Mesenchymal stem cell (in vitro differentiated cells and primary cell): ENCODE measurements at regions not wholly inside any gene's neighbourhood (a gene's known extent, or its start where the extent isn't known, plus 50 kb on each side); places are given as distances from the start of the nearest gene placed in this dataset.
A peak's percentile ranks its signal among the peaks of the same experiment; 100 is the strongest.

ENCODE experiments used
- DNase-seq: peaks from one replicate; pipeline ENCODE4 v3.0.0-alpha.2; 2013
- H2AFZ ChIP-seq: one replicate; pipeline ENCODE4 v1.6.1; 2013; ENCODE audit warnings: low read depth, mild to moderate bottlenecking, control low read depth, inconsistent platforms, low read length, moderate library complexity
- H2AK5ac ChIP-seq: 2 replicates; pipeline ENCODE4 v1.6.1; 2013; ENCODE audit warnings: low read length, moderate library complexity, mild to moderate bottlenecking, inconsistent platforms; ENCODE audit not compliant: severe bottlenecking
- H2BK120ac ChIP-seq: one replicate; pipeline ENCODE4 v1.6.1; 2013; ENCODE audit warnings: low read depth, mild to moderate bottlenecking, inconsistent platforms, low read length, moderate library complexity
- H2BK12ac ChIP-seq, 2 experiments: one replicate each; pipeline ENCODE4 v1.6.1; 2013; ENCODE audit warnings: inconsistent platforms in 2 of 2, low read length in 2 of 2, mild to moderate bottlenecking in 2 of 2, moderate library complexity in 2 of 2, control low read depth in 1 of 2
- H2BK15ac ChIP-seq: one replicate; pipeline ENCODE4 v1.6.1; 2013; ENCODE audit warnings: mild to moderate bottlenecking, low read depth, inconsistent platforms; ENCODE audit not compliant: poor library complexity, severe bottlenecking
- H2BK5ac ChIP-seq: 2 replicates; pipeline ENCODE4 v1.6.1; 2013; ENCODE audit warnings: low read depth, mild to moderate bottlenecking, low read length, control low read depth, inconsistent platforms; ENCODE audit not compliant: poor library complexity, severe bottlenecking
- H3K14ac ChIP-seq, 2 experiments: one replicate each; pipeline ENCODE4 v1.6.1; 2013; ENCODE audit warnings: inconsistent platforms in 2 of 2, low read length in 2 of 2, control low read depth in 1 of 2, mild to moderate bottlenecking in 1 of 2, moderate library complexity in 1 of 2
- H3K18ac ChIP-seq, 2 experiments: one replicate each; pipeline ENCODE4 v1.6.1; 2013; ENCODE audit warnings: inconsistent platforms in 2 of 2, low read length in 2 of 2, control low read depth in 1 of 2, low read depth in 1 of 2, mild to moderate bottlenecking in 1 of 2
- H3K23ac ChIP-seq, 2 experiments: one replicate each; pipeline ENCODE4 v1.6.1; 2013; ENCODE audit warnings: inconsistent platforms in 2 of 2, low read length in 2 of 2, mild to moderate bottlenecking in 2 of 2, moderate library complexity in 2 of 2, control low read depth in 1 of 2
- H3K27ac ChIP-seq: 2 replicates; pipeline ENCODE4 v1.5.1; 2013; ENCODE audit warnings: mild to moderate bottlenecking, moderate library complexity, low read length, control low read depth, inconsistent platforms; ENCODE audit not compliant: poor library complexity, severe bottlenecking
- H3K27me3 ChIP-seq, 2 experiments: 2 replicates each; pipeline versions ENCODE4 v1.6.1 to v1.7.0; 2013; ENCODE audit warnings: low read length in 2 of 2, mild to moderate bottlenecking in 2 of 2, moderate library complexity in 2 of 2, control low read depth in 1 of 2, inconsistent platforms in 1 of 2; ENCODE audit not compliant: control insufficient read depth in 1 of 2, insufficient read depth in 1 of 2
- H3K36me3 ChIP-seq, 2 experiments: 2 replicates each; pipeline versions ENCODE4 v1.6.1 to v1.7.0; 2013; ENCODE audit warnings: low read length in 2 of 2, control low read depth in 1 of 2, inconsistent platforms in 1 of 2, low read depth in 1 of 2, mild to moderate bottlenecking in 1 of 2; ENCODE audit not compliant: insufficient read depth in 2 of 2, control insufficient read depth in 1 of 2
- H3K4ac ChIP-seq, 2 experiments: one replicate each; pipeline ENCODE4 v1.6.1; 2013; ENCODE audit warnings: inconsistent platforms in 2 of 2, low read length in 2 of 2, mild to moderate bottlenecking in 2 of 2, moderate library complexity in 2 of 2, control low read depth in 1 of 2, low read depth in 1 of 2
- H3K4me1 ChIP-seq: 2 replicates; pipeline ENCODE4 v1.6.1; 2013; ENCODE audit warnings: low read depth, low read length, control low read depth; ENCODE audit not compliant: control insufficient read depth, insufficient read depth
- H3K4me2 ChIP-seq: 2 replicates; pipeline ENCODE4 v1.6.1; 2013; ENCODE audit warnings: low read length, mild to moderate bottlenecking, inconsistent platforms; ENCODE audit not compliant: poor library complexity, severe bottlenecking
- H3K4me3 ChIP-seq, 2 experiments: 2 replicates each; pipeline versions ENCODE4 v1.5.1 to v1.7.0; 2013; ENCODE audit warnings: low read length in 2 of 2, mild to moderate bottlenecking in 2 of 2, control low read depth in 1 of 2, low read depth in 1 of 2; ENCODE audit not compliant: insufficient read depth in 1 of 2
- H3K79me1 ChIP-seq: replicated peaks from 2 replicates; pipeline ENCODE4 v1.6.1; 2013; ENCODE audit warnings: mild to moderate bottlenecking, control low read depth, low read length, inconsistent platforms; ENCODE audit not compliant: poor library complexity, severe bottlenecking
- H3K9ac ChIP-seq: 2 replicates; pipeline ENCODE4 v1.7.0; 2013; ENCODE audit warnings: mild to moderate bottlenecking, low read length, moderate library complexity
- H3K9me3 ChIP-seq: 2 replicates; pipeline ENCODE4 v1.7.0; 2013; ENCODE audit warnings: mild to moderate bottlenecking, low read length; ENCODE audit not compliant: control insufficient read depth
- H4K8ac ChIP-seq: one replicate; pipeline ENCODE4 v1.6.1; 2013; ENCODE audit warnings: inconsistent platforms, mild to moderate bottlenecking, low read length, moderate library complexity
- H4K91ac ChIP-seq: one replicate; pipeline ENCODE4 v1.6.1; 2013; ENCODE audit warnings: mild to moderate bottlenecking, low read length, inconsistent platforms
- WGBS: methylation state at CpG from one replicate; pipeline ENCODE4 v1.1.7; 2013; ENCODE audit warnings: mixed read lengths; 5-methylcytosine and 5-hydroxymethylcytosine counted together

DNA sequence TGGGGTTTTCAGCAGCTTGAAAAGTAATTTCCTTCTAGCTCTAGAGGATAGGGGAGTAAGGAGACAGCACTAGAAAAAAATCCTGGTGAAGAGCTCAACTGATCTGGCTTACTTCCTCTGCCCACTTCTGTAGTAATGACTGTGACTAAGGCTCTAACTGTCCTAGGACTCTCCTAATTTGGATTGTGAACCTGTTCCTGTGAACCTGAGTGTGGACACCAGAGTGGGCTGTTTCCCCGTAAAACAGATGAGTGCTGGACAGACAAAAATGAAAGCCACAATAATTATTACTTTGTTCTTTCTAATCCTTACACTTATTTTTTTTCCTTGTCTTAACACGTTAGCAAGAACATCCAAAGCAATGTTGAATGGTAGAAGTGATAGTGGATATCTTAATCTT, 154.1 kb downstream of the AASDHPPT start:
- H3K79me1 ChIP-seq, result no peaks in the 10 kb centered on the region
- DNase-seq, result peak; percentile 21
- H2BK120ac ChIP-seq, result no peak overlapping the region
- no peak overlapping the region for H2BK12ac ChIP-seq
- no peak overlapping the region for H2AFZ ChIP-seq
- WGBS, result 65% methylated on average over 2 of the region's 2 CpGs
- H3K4me2 ChIP-seq, result no peak overlapping the region
- no peaks in the 10 kb centered on the region for H3K4me1 ChIP-seq
- no peak overlapping the region for H3K27ac ChIP-seq
- H3K4ac ChIP-seq, result no peak overlapping the region
- no peak overlapping the region for H3K18ac ChIP-seq
- no peak overlapping the region for H3K9ac ChIP-seq
- H3K36me3 ChIP-seq, result no peaks in the 10 kb centered on the region
- no peak overlapping the region for H3K14ac ChIP-seq
- no peak overlapping the region for H2BK5ac ChIP-seq
- H4K91ac ChIP-seq, result no peak overlapping the region
- H3K4me3 ChIP-seq, result no peak overlapping the region
- H2AK5ac ChIP-seq, result no peak overlapping the region
- no peak overlapping the region for H3K23ac ChIP-seq
- H3K27me3 ChIP-seq, result no peaks in the 10 kb centered on the region
- no peak overlapping the region for H4K8ac ChIP-seq
- H3K9me3 ChIP-seq, result peaks cover 11% of the 10 kb centered on the region
- no peak overlapping the region for H2BK15ac ChIP-seq

DNA sequence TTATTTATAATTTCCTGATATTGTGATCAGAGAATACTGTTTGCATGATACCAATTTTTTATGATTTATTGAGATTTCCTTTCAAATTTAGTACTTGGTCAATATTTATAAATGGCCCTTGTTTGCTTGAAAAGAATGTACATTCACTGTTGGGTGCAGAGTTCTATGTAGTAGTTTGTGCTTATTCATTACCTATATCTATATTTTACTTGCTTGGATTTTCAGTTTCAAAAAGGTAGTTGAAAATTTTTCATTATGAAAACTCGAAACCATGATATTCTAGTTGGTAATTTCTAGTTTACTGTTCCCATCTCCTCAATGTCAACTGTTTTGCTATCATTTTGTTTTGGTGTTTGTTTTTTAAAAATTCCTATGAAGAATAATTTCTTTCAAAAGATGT, 155.7 kb downstream of the AASDHPPT start:
- no peak overlapping the region for H2BK5ac ChIP-seq
- H4K8ac ChIP-seq, result no peak overlapping the region
- H3K36me3 ChIP-seq, result no peaks in the 10 kb centered on the region
- H3K27me3 ChIP-seq, result no peaks in the 10 kb centered on the region
- no peak overlapping the region for H2BK120ac ChIP-seq
- no peak overlapping the region for H3K23ac ChIP-seq
- H2AK5ac ChIP-seq, result no peak overlapping the region
- H3K18ac ChIP-seq, result no peak overlapping the region
- H3K4me3 ChIP-seq, result no peak overlapping the region
- H3K9ac ChIP-seq, result no peak overlapping the region
- no peak overlapping the region for H4K91ac ChIP-seq
- no peak overlapping the region for H2AFZ ChIP-seq
- no peak for DNase-seq
- no peak overlapping the region for H2BK12ac ChIP-seq
- H2BK15ac ChIP-seq, result no peak overlapping the region
- no peak overlapping the region for H3K14ac ChIP-seq
- H3K9me3 ChIP-seq, result peaks cover 11% of the 10 kb centered on the region
- no peak overlapping the region for H3K4ac ChIP-seq
- no peaks in the 10 kb centered on the region for H3K4me1 ChIP-seq
- no peak overlapping the region for H3K27ac ChIP-seq
- no CpG with 5 or more reads among the region's 1 CpG for WGBS
- no peak overlapping the region for H3K4me2 ChIP-seq
- H3K79me1 ChIP-seq, result no peaks in the 10 kb centered on the region

DNA sequence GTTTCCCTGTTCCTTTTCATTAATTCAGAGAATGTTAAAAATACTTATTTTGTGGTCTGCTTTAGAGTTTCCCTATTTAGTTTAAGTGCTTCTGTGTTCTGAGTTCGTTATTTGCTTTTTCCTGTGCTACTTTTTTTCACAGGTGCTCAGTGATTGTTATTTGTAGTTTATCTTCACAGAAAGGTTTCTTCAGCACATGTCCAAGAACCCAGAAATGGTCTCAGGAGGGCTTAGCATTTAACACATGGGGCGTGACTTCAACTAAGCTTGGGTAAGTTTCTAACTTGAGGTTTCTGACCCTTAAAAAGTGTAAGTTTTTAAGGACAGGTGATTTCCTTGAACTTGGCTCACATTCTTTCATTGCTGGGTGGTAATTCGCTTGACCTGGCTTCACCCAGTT, 157.3 kb downstream of the AASDHPPT start:
- Histone ChIP-seq H2BK15ac (no peak overlapping the region), H3K79me1 (no peaks in the 10 kb centered on the region)
- 88% methylated on average over 3 of the region's 3 CpGs for WGBS

GRCh38 chr11:106236295-106236694, 158.8 kb downstream of the AASDHPPT start:
- no peaks in the 10 kb centered on the region for H3K79me1 ChIP-seq
- H4K91ac ChIP-seq, result no peak overlapping the region
- H2BK12ac ChIP-seq, result no peak overlapping the region
- no peak overlapping the region for H2BK120ac ChIP-seq
- H2AFZ ChIP-seq, result no peak overlapping the region
- H3K4me1 ChIP-seq, result no peaks in the 10 kb centered on the region
- no peak overlapping the region for H3K4ac ChIP-seq
- H3K23ac ChIP-seq, result no peak overlapping the region
- no peak overlapping the region for H4K8ac ChIP-seq
- H3K4me2 ChIP-seq, result no peak overlapping the region
- H3K18ac ChIP-seq, result no peak overlapping the region
- H2BK15ac ChIP-seq, result no peak overlapping the region
- DNase-seq, result no peak
- H3K14ac ChIP-seq, result no peak overlapping the region
- H3K9ac ChIP-seq, result no peak overlapping the region
- H3K4me3 ChIP-seq, result no peak overlapping the region
- H3K27me3 ChIP-seq, result no peaks in the 10 kb centered on the region
- H2BK5ac ChIP-seq, result no peak overlapping the region
- H3K36me3 ChIP-seq, result no peaks in the 10 kb centered on the region
- H2AK5ac ChIP-seq, result no peak overlapping the region
- no peaks in the 10 kb centered on the region for H3K9me3 ChIP-seq
- WGBS, result no CpG with 5 or more reads among the region's 2 CpGs
- no peak overlapping the region for H3K27ac ChIP-seq

More for the DNA sequence above, 157.3 kb downstream of the AASDHPPT start:
- Histone ChIP-seq H3K4me3 (no peak overlapping the region), H3K4ac (no peak overlapping the region), H3K27ac (no peak overlapping the region), H3K4me2 (no peak overlapping the region), H3K36me3 (no peaks in the 10 kb centered on the region), H3K27me3 (no peaks in the 10 kb centered on the region), H3K4me1 (no peaks in the 10 kb centered on the region), H2BK5ac (no peak overlapping the region), H2AFZ (no peak overlapping the region), H4K91ac (no peak overlapping the region), H2BK12ac (no peak overlapping the region), H3K23ac (no peak overlapping the region), H3K18ac (no peak overlapping the region), H3K9ac (no peak overlapping the region), H3K14ac (no peak overlapping the region), H2AK5ac (no peak overlapping the region), H2BK120ac (no peak overlapping the region), H4K8ac (no peak overlapping the region), H3K9me3 (peaks cover 7% of the 10 kb centered on the region)
- DNase-seq, result no peak
